Osteoblast (primary cell): ENCODE measurements at regions not wholly inside any gene's neighbourhood (a gene's known extent, or its start where the extent isn't known, plus 50 kb on each side); places are given as distances from the start of the nearest gene placed in this dataset.

Experiments
- DNase-seq: peaks from one replicate; pipeline ENCODE4 v3.0.0; 2011; ENCODE audit warnings: low spot score, mixed read lengths; ENCODE audit not compliant: insufficient read length; ENCODE audit errors: missing footprints
- H2AFZ ChIP-seq: 2 replicates; pipeline ENCODE4 v1.6.0; 2011; ENCODE audit warnings: mild to moderate bottlenecking, low read length
- H3K27ac ChIP-seq: 2 replicates; pipeline ENCODE4 v1.5.1; 2011; ENCODE audit warnings: mild to moderate bottlenecking, low read depth, low read length, moderate library complexity
- H3K27me3 ChIP-seq: 2 replicates; pipeline ENCODE4 v1.6.0; 2012; ENCODE audit warnings: mild to moderate bottlenecking, control low read depth, inconsistent platforms, low read length, moderate library complexity; ENCODE audit not compliant: insufficient read depth
- H3K36me3 ChIP-seq: 2 replicates; pipeline ENCODE4 v1.5.1; 2011; ENCODE audit warnings: mild to moderate bottlenecking, low read length, control low read depth, moderate library complexity; ENCODE audit not compliant: insufficient read depth
- H3K4me1 ChIP-seq: 2 replicates; pipeline ENCODE4 v1.5.1; 2011; ENCODE audit warnings: mild to moderate bottlenecking, low read length, control low read depth, moderate library complexity; ENCODE audit not compliant: insufficient read depth
- H3K4me2 ChIP-seq: 2 replicates; pipeline ENCODE4 v1.6.0; 2011; ENCODE audit warnings: mild to moderate bottlenecking, low read length; ENCODE audit not compliant: insufficient read depth
- H3K4me3 ChIP-seq: fragments of 200-600 bp; sonication (generic); 3 replicates; pipeline ENCODE4 v1.5.1; 2012; ENCODE audit warnings: mild to moderate bottlenecking, low read length, inconsistent platforms; ENCODE audit not compliant: insufficient read depth
- H3K79me2 ChIP-seq: 2 replicates; pipeline ENCODE4 v1.6.0; 2012; ENCODE audit warnings: mild to moderate bottlenecking, low read length, control low read depth, inconsistent platforms; ENCODE audit not compliant: insufficient read depth
- H3K9me3 ChIP-seq: 2 replicates; pipeline ENCODE4 v1.5.1; 2011; ENCODE audit warnings: low read depth, low read length, control low read depth
- H4K20me1 ChIP-seq: 2 replicates; pipeline ENCODE4 v1.6.0; 2012; ENCODE audit warnings: mild to moderate bottlenecking, low read length, control low read depth; ENCODE audit not compliant: insufficient read depth
- TF ChIP-seq, protein P1 (sequence below): IDR thresholded peaks from 2 replicates; pipeline ENCODE4 v1.5.1; 2011; ENCODE audit warnings: mild to moderate bottlenecking, low read depth, low read length, moderate library complexity; ENCODE audit errors: extremely low read depth

DNA sequence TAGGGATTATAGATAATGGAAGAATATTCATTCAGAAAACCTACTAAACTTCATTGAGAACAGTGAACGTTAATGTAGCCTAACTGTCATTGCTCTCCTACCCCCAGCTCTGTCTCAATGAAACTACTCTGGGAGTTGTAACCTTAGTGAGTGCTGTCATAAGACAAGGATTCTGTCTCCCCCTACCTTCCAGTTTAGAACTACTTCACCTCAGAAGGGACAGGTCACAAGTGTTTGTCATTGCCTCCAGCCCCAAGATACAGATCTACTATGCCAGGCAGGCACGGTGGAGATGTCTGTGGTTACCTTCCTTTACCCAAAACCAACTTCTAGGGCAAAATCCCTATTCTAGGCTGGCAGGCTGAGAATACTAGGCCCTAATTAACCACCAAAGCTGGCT, 833.1 kb upstream of the SEL1L start:
- no peaks in the 10 kb centered on the region for H3K36me3 ChIP-seq
- no peaks in the 10 kb centered on the region for H3K79me2 ChIP-seq
- H3K4me3 ChIP-seq: no peak overlapping the region
- H3K27ac ChIP-seq: no peak overlapping the region
- TF ChIP-seq, protein P1, sequence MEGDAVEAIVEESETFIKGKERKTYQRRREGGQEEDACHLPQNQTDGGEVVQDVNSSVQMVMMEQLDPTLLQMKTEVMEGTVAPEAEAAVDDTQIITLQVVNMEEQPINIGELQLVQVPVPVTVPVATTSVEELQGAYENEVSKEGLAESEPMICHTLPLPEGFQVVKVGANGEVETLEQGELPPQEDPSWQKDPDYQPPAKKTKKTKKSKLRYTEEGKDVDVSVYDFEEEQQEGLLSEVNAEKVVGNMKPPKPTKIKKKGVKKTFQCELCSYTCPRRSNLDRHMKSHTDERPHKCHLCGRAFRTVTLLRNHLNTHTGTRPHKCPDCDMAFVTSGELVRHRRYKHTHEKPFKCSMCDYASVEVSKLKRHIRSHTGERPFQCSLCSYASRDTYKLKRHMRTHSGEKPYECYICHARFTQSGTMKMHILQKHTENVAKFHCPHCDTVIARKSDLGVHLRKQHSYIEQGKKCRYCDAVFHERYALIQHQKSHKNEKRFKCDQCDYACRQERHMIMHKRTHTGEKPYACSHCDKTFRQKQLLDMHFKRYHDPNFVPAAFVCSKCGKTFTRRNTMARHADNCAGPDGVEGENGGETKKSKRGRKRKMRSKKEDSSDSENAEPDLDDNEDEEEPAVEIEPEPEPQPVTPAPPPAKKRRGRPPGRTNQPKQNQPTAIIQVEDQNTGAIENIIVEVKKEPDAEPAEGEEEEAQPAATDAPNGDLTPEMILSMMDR: no peak
- peaks cover 10% of the 10 kb centered on the region for H3K9me3 ChIP-seq
- H3K27me3 ChIP-seq: no peaks in the 10 kb centered on the region
- H3K4me1 ChIP-seq: no peaks in the 10 kb centered on the region
- no peaks in the 10 kb centered on the region for H4K20me1 ChIP-seq
- no peak overlapping the region for H2AFZ ChIP-seq
- no peak for DNase-seq
- H3K4me2 ChIP-seq: no peak overlapping the region

DNA sequence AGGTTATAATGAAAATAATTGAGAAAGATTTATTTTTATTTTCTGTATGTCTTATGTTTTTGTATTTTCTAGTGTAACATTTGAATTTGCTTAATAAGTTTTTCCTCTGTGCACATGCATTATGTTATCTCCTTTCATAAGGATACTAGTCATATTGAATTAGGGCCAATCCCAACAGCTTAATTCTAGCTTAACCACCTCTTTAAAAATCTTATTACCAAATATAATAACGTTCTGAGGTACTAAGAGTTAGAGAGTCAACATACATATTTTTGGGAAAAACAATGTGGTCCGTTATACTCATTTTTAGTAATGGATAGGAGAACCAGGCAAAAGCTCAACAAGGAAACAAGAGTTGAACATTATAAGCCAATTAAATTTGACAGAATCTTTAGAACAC, 845.6 kb upstream of the SEL1L start:
- no peak overlapping the region for H3K4me2 ChIP-seq
- no peak overlapping the region for H2AFZ ChIP-seq
- no peaks in the 10 kb centered on the region for H4K20me1 ChIP-seq
- DNase-seq: no peak
- H3K4me3 ChIP-seq: no peak overlapping the region
- TF ChIP-seq, protein P1: no peak
- H3K9me3 ChIP-seq: peaks cover 5% of the 10 kb centered on the region
- H3K27ac ChIP-seq: no peak overlapping the region
- H3K79me2 ChIP-seq: no peaks in the 10 kb centered on the region
- H3K27me3 ChIP-seq: no peaks in the 10 kb centered on the region
- no peaks in the 10 kb centered on the region for H3K4me1 ChIP-seq
- H3K36me3 ChIP-seq: no peaks in the 10 kb centered on the region

DNA sequence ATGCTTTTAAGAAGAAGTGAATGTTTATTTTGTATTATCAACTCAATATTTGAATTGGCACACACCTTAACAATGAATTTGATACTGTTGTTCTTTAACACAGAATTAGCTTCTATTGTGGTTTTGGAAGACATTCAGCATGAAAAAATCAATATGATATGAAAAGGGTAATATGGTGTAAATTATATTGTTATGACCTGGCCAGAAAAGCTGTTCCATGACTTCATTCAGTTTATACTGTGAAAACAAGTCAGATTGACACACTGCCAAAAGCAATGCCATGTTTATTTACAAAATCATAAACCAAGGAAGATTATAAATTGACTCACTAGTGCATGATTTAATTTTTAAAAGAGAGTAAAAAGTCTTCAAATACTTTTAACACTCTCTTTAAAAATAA, 851.4 kb upstream of the SEL1L start:
- Histone ChIP-seq H4K20me1 (no peaks in the 10 kb centered on the region), H3K27ac (no peak overlapping the region), H3K4me2 (no peak overlapping the region), H2AFZ (no peak overlapping the region), H3K36me3 (no peaks in the 10 kb centered on the region), H3K9me3 (peaks cover 5% of the 10 kb centered on the region), H3K79me2 (no peaks in the 10 kb centered on the region), H3K27me3 (no peaks in the 10 kb centered on the region), H3K4me1 (no peaks in the 10 kb centered on the region), H3K4me3 (no peak overlapping the region)
- TF ChIP-seq, protein P1: no peak
- DNase-seq: no peak

DNA sequence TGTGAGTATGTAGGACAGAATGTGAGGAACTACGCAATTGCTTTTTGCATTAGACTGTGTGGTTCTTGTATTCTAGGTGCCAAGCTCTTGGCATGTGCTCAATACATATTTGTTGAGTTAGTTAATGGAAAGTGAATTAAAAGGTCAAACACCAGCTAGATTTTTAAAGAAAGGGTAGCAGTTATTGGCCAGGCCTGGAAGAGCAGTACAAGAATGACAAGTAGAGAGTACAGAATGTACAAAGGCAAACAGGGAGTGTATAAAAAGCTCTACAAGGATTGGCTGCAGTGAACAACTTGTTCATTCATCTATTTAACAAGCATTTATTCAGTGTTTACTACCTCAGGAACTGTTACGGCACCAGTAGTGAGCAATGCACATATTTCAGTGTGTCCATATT, 854.0 kb upstream of the SEL1L start:
- H3K79me2 ChIP-seq: no peaks in the 10 kb centered on the region
- H2AFZ ChIP-seq: no peak overlapping the region
- no peak overlapping the region for H3K4me3 ChIP-seq
- no peaks in the 10 kb centered on the region for H3K36me3 ChIP-seq
- no peak overlapping the region for H3K4me2 ChIP-seq
- no peaks in the 10 kb centered on the region for H4K20me1 ChIP-seq
- H3K27me3 ChIP-seq: no peaks in the 10 kb centered on the region
- no peak overlapping the region for H3K27ac ChIP-seq
- TF ChIP-seq, protein P1: no peak
- peaks cover 4% of the 10 kb centered on the region for H3K9me3 ChIP-seq
- no peak for DNase-seq
- H3K4me1 ChIP-seq: no peaks in the 10 kb centered on the region
